GM18507 (cell line): ENCODE measurements at regions not wholly inside any gene's neighbourhood (a gene's known extent, or its start where the extent isn't known, plus 50 kb on each side); places are given as distances from the start of the nearest gene placed in this dataset.

Experiments
- DNase-seq: peaks from one replicate; pipeline ENCODE4 v3.0.0; 2011; ENCODE audit warnings: low read depth; ENCODE audit not compliant: insufficient read length; ENCODE audit errors: extremely low spot score
- FAIRE-seq: peaks from 2 replicates; lab custom pipeline; 2011; peaks lifted over from hg19 to GRCh38; lab: Jason Lieb, UNC

DNA sequence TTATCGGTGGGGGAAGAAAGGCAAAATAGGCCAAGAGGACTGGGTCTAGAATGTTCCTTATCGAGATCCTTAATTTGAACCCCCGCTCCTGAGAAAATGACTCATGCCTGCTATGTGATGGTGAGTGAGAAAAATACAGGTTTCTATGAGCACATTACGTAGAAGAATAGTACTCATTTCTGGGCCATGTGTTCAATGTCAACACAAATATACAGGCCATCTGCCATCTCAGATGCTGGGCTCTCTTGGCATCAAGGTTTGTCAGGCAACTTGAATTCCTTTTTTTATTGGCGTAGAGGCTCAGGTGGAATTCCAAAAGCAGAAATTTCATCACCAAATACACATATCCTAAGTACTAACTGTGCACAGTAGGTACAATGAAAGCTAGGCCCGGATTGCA lies 81.4 kb upstream of the TRIM2 start:
- FAIRE-seq (no peak), DNase-seq (no peak)

DNA sequence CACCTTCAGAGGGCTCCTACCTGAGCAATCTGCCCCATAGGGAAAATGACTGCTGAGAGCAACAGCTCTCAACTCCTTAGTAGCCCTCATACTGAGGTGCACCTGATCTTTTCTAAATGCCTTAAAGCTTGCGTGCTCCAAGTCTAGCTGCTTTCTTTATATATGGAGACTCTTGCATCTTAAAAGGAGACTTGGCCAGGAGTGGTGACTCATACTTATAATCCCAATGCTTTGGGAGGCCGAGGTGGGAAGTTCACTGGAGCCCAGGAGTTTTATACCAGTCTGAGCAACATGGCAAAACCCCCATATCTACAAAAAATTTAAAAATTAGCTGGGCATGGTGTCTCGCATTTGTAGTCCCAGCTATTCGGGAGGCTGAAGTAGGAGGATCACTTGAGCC lies 78.1 kb upstream of the TRIM2 start:
- FAIRE-seq (no peak), DNase-seq (no peak)

DNA sequence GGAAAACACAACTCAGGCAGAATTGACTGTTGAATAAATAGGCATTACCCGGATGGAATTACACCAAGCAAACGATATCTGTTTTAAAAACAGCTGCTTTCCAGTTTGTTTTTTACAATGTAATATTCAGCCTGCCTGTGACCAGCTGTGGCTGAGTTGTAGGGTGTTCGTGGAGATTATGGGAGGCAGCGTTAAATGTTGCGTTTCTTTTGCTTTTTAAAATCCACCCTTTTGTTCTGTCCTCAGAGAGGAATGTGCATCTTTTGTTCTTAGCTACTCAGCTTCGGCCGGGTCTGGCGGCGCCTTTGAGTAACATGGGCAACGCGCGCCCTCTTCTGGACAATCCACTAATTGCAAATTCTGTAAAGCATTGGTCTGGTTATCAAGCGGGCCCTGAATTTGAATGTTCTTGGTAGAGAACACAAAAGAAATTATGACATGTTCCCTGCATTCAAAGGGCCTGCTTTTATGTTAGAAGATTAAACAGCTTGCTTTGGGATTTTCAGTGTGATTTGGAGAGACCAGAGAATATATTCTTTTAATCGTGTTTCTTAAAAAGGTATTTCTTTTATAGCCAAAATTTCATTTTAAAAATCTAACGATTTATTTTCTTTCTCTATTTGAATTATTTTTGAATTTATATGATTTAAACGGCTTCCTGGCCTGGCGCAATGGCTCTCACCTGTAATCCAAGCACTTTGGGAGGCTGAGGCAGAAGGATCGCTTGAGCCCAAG lies 76.3 kb upstream of the TRIM2 start:
- DNase-seq (peak; percentile 40), FAIRE-seq (peak; percentile 90)

GRCh38 chr4:153131596-153131995 lies 72.6 kb upstream of the TRIM2 start:
- no peak for DNase-seq
- no peak for FAIRE-seq

GRCh38 chr4:153137159-153137558 lies 67.1 kb upstream of the TRIM2 start:
- DNase-seq (no peak), FAIRE-seq (no peak)

- FAIRE-seq (no peak), DNase-seq (no peak)
Measured at GRCh38 chr4:153137677-153138630, 66.3 kb upstream of the TRIM2 start.

DNA sequence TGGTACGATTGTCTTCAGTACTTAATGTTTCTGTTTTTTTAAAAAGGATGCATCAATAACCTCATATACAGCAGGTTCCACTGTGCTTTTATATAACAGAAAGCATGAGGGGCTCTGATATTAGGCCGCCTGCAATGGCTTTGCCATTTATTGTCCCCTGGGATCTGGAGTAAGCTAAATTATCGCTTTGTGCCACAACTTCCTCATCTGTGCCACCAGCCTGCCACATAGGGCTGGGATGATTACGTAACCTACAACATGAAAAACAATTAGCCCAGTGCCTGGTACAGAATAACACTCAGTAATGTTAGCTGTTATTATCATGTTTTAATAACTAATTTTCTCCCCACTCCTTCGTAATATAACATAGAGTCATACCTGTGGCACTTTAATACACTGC lies 65.5 kb upstream of the TRIM2 start:
- DNase-seq (no peak), FAIRE-seq (no peak)

GRCh38 chr4:153140294-153140693 lies 63.9 kb upstream of the TRIM2 start:
- FAIRE-seq (no peak), DNase-seq (no peak)

- DNase-seq (no peak), FAIRE-seq (no peak)
Measured at GRCh38 chr4:153141238-153141637, 63.0 kb upstream of the TRIM2 start.

DNA sequence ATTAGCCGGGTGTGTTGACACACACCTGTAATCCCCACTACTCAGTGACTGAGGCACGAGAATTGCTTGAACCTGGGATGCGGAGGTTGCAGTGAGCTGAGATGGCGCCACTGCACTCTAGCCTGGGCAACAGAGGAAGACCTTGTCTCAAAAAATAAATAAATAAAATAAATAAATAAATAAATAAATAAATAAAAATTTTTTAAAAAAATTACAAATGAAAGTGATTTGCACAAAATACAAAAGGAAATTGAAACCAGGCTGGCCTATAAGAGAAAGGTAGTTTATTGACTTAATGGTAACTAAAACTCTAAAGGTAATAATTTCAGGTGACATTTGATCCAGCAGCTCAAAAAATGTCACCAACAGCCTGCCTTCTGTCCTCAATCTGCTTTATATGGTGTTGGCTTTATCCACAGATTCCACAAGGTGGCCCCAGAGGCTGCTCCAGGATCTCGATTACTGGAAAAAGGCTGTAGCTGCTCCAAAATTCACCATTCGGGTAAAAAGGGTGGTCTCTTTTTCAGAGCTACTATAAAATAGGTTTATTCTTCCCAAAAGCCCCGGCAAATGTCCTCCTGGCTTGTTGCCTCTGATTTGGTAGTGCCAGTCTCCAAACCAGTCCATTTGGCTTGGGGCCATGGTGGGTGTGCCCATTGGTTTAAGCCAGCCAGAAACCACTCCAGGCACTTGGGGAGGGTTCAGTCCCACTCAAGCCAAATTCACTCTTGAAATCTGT lies 61.4 kb upstream of the TRIM2 start:
- DNase-seq: no peak
- peak; percentile 57 for FAIRE-seq

GRCh38 chr4:153143527-153144348 lies 60.5 kb upstream of the TRIM2 start:
- no peak for FAIRE-seq

DNA sequence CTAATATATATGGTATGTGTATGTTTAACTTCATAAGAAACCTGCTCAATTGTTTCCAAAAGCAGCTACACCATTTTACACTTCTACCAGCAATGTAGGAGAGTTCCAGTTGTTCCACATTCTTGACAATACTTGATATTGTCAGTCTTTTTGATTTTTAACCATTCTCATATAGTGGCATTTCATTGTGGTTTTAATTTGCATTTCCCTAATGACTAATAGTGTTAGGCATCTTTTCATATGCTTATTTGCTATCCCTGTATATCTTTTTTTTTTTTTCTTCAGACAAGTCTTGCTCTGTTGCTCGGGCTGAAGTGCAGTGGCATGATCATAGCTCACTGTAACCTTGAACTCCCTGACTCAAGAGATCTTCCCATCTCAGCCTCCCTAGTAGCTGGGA lies 58.2 kb upstream of the TRIM2 start:
- DNase-seq (no peak), FAIRE-seq (no peak)

More at GRCh38 chr4:153143527-153144348, 60.5 kb upstream of the TRIM2 start:
- no peak for DNase-seq

DNA sequence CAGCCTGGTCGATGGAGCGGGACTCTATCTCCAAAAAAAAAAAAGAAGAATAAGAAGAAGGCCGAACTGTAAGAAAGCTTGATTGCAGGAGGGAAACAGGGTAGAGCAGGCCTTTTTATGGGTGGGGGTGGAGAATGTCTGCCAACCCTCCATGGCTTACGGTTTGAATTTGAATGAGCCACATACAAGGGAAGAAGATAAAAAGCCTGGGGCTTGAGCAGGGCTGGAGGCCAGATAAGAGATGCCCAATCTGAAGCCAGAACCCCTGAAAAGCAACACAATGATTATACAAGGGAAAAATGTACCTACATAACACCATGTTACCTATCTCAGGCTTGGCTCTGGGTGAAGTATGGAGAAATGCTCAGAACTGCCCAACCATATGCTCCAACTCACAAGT lies 57.3 kb upstream of the TRIM2 start:
- no peak for FAIRE-seq
- DNase-seq: no peak

- FAIRE-seq: no peak
- no peak for DNase-seq
Measured at GRCh38 chr4:153148791-153149190, 55.5 kb upstream of the TRIM2 start.

GRCh38 chr4:153151535-153152455 lies 52.4 kb upstream of the TRIM2 start:
- DNase-seq: no peak
- FAIRE-seq: no peak

DNA sequence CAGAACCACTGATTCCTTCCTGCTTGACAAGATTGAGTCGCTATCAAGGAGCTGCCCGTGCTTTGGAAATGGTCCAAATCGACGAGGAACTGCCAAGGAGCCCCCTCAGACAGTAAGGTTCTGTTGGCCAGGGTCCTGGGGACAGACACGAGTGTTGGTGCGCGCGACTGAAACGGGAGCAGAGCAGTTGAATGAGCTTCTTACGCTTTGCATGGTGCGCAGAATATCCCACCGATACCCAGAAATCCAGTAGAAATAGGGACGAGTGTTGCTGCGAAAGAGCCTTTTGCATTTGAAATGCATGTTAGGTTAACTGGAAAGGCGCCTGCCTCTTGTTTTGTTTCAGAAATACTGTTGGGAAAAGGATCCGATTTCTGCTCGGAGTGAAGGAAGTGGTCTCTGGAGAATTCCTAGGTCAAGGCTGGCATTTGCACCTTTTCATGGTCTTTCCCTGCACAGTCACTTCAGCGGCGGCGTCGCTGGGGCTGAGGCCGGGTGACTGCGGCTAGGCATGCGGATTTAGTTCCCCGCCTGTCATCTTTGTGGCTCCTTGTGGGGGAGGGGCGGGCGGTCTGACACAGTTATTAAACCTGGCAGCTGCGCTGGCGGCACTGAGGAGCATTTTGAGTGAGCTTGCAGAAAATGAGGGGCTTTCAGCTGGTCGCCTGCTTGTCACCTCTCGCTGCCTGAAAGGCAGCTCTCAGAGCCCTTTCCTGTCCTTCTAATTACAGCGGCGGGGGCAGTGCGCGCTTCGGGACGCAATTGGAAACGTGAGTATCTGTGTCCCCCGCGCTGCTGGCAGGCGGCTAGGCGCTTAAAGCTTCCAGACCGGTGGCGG lies 51.5 kb upstream of the TRIM2 start:
- DNase-seq (no peak), FAIRE-seq (no peak)

- FAIRE-seq (peak; percentile 68), DNase-seq (no peak)
Measured at GRCh38 chr4:153153339-153153871, 50.8 kb upstream of the TRIM2 start.
